Coronary artery (tissue), 2 donors: ENCODE measurements at regions not wholly inside any gene's neighbourhood (a gene's known extent, or its start where the extent isn't known, plus 50 kb on each side); places are given as distances from the start of the nearest gene placed in this dataset.

Experiments
- DNase-seq: peaks from one replicate; pipeline ENCODE4 v3.0.0-alpha.2; 2017; ENCODE audit warnings: low spot score
- H3K27ac ChIP-seq, 2 donors: fragments of 200-600 bp; sonication (generic); one replicate each; pipeline ENCODE4 v1.5.1; 2016 to 2019
- H3K4me3 ChIP-seq: fragments of 200-600 bp; sonication (generic); 2 replicates; pipeline ENCODE4 v1.5.1; 2016; ENCODE audit warnings: mild to moderate bottlenecking, moderate library complexity
- CTCF ChIP-seq: fragments of 200-600 bp; sonication (generic); IDR thresholded peaks from one replicate; pipeline ENCODE4 v1.5.1; 2019; ENCODE audit warnings: antibody characterized with exemption

- H3K4me3 ChIP-seq, result no peak overlapping the region
- no peak overlapping the region for H3K27ac ChIP-seq
- no peak for TF ChIP-seq CTCF
- no peak for DNase-seq
Measured at GRCh38 chr11:109898592-109898991, 194.6 kb upstream of the ZC3H12C start.

GRCh38 chr11:109902764-109903433 lies 190.3 kb upstream of the ZC3H12C start:
- Histone ChIP-seq H3K27ac (no peak overlapping the region), H3K4me3 (no peak overlapping the region)
- DNase-seq, result no peak
- TF ChIP-seq CTCF, result no peak

GRCh38 chr11:109911488-109911887 lies 181.7 kb upstream of the ZC3H12C start:
- H3K4me3 ChIP-seq, result no peak overlapping the region
- no peak for DNase-seq
- TF ChIP-seq CTCF, result no peak
- no peak overlapping the region for H3K27ac ChIP-seq

GRCh38 chr11:109914038-109914437 lies 179.2 kb upstream of the ZC3H12C start:
- DNase-seq, result no peak
- TF ChIP-seq CTCF, result no peak
- H3K4me3 ChIP-seq, result no peak overlapping the region

GRCh38 chr11:109914809-109915653 lies 178.2 kb upstream of the ZC3H12C start:
- TF ChIP-seq CTCF, result no peak
- no peak overlapping the region for H3K27ac ChIP-seq
- DNase-seq, result no peak
- H3K4me3 ChIP-seq, result no peak overlapping the region

More at GRCh38 chr11:109914038-109914437, 179.2 kb upstream of the ZC3H12C start:
- H3K27ac ChIP-seq, result no peak overlapping the region

GRCh38 chr11:109926941-109927340 lies 166.3 kb upstream of the ZC3H12C start:
- Histone ChIP-seq H3K4me3 (no peak overlapping the region), H3K27ac (no peak overlapping the region)
- no peak for DNase-seq
- TF ChIP-seq CTCF, result no peak

GRCh38 chr11:109929308-109929707 lies 163.9 kb upstream of the ZC3H12C start:
- Histone ChIP-seq H3K4me3 (no peak overlapping the region), H3K27ac (no peak overlapping the region)
- no peak for DNase-seq
- TF ChIP-seq CTCF, result no peak
